B cell (primary cell): ENCODE measurements at regions not wholly inside any gene's neighbourhood (a gene's known extent, or its start where the extent isn't known, plus 50 kb on each side); places are given as distances from the start of the nearest gene placed in this dataset.

Experiments
- ATAC-seq: fragments of 200-7000 bp; cut with Tn5 transposase; one replicate; pipeline ENCODE4 v1.10.0; 2021; ENCODE audit warnings: low read depth, mild to moderate bottlenecking, moderate number of reproducible peaks, moderate library complexity
- CTCF ChIA-PET: fragments of 350-600 bp; sonication (Branson Sonifier 250); formaldehyde crosslinking; loops from one replicate; lab custom pipeline; 2021; ENCODE audit warnings: antibody characterized with exemption, inconsistent platforms; lab: Charles Lee
- POLR2A ChIA-PET: fragments of 350-600 bp; sonication (Branson Sonifier 250); formaldehyde crosslinking; loops from one replicate; lab custom pipeline; 2021; ENCODE audit warnings: antibody characterized with exemption; lab: Charles Lee
- DNase-seq: peaks from one replicate; pipeline ENCODE4 v3.0.0; 2013
- H2AFZ ChIP-seq: 2 replicates; pipeline ENCODE4 v1.6.1; 2012; ENCODE audit warnings: mild to moderate bottlenecking, low read depth, low read length; ENCODE audit not compliant: insufficient read depth, poor library complexity, severe bottlenecking
- H3K27ac ChIP-seq, 2 donors: 1 replicate in 1 of 2; 2 replicates in 1 of 2; pipeline ENCODE4 v1.5.1; 2012 to 2013; ENCODE audit warnings: low read length in 2 of 2, mild to moderate bottlenecking in 2 of 2, moderate library complexity in 1 of 2
- H3K27me3 ChIP-seq, 4 experiments: fragments of 200-600 bp in 1 of 4; sonication (generic) in 1 of 4; replicated peaks in 1 of 4; 1 replicate in 2 of 4; 2 replicates in 2 of 4; pipeline versions ENCODE4 v1.6.1 to v1.7.0; 2013 to 2016; ENCODE audit warnings: low read length in 3 of 4, mild to moderate bottlenecking in 2 of 4, mixed read lengths in 1 of 4, moderate library complexity in 1 of 4; ENCODE audit not compliant: insufficient read depth in 4 of 4, control insufficient read depth in 3 of 4; ENCODE audit errors: control extremely low read depth in 1 of 4
- H3K36me3 ChIP-seq, 2 experiments: replicated peaks in 1 of 2; 1 replicate in 1 of 2; 2 replicates in 1 of 2; pipeline versions ENCODE4 v1.6.1 to v1.7.1; 2013; ENCODE audit warnings: low read length in 1 of 2; ENCODE audit not compliant: insufficient read depth in 2 of 2, control insufficient read depth in 1 of 2; ENCODE audit errors: control extremely low read depth in 1 of 2, extremely low read depth in 1 of 2
- H3K4me1 ChIP-seq, 2 donors: fragments of 200-600 bp in 1 of 2; sonication (generic) in 1 of 2; 1 replicate in 1 of 2; 2 replicates in 1 of 2; pipeline versions ENCODE4 v1.5.1 to v1.6.1; 2013 to 2017; ENCODE audit warnings: low read length in 2 of 2; ENCODE audit not compliant: control insufficient read depth in 2 of 2, insufficient read depth in 2 of 2
- H3K4me2 ChIP-seq: replicated peaks from 2 replicates; pipeline ENCODE3; 2012; ENCODE audit warnings: mild to moderate bottlenecking, low read depth, low read length; ENCODE audit not compliant: poor library complexity, severe bottlenecking
- H3K4me3 ChIP-seq, 5 experiments: fragments of 200-600 bp in 1 of 5; sonication (generic) in 1 of 5; 1 replicate in 3 of 5; 2 replicates in 2 of 5; pipeline versions ENCODE4 v1.5.1 to v1.7.0; 2011 to 2016; ENCODE audit warnings: low read length in 4 of 5, mild to moderate bottlenecking in 4 of 5, low read depth in 2 of 5, control low read depth in 1 of 5, moderate library complexity in 1 of 5; ENCODE audit not compliant: insufficient read depth in 1 of 5; ENCODE audit errors: control extremely low read depth in 1 of 5, extremely low read depth in 1 of 5
- H3K79me2 ChIP-seq: fragments of 200-600 bp; sonication (generic); one replicate; pipeline ENCODE4 v1.6.0; 2016; ENCODE audit warnings: low read length; ENCODE audit not compliant: control insufficient read depth, insufficient read depth
- H3K9ac ChIP-seq: fragments of 200-600 bp; sonication (generic); 2 replicates; pipeline ENCODE4 v1.6.1; 2017; ENCODE audit warnings: mild to moderate bottlenecking, low read length, moderate library complexity
- H3K9me3 ChIP-seq, 3 donors: one replicate each; pipeline versions ENCODE4 v1.6.1 to v1.7.1; 2013; ENCODE audit warnings: low read length in 2 of 3; ENCODE audit not compliant: control insufficient read depth in 2 of 3, insufficient read depth in 1 of 3; ENCODE audit errors: control extremely low read depth in 1 of 3
- H4K20me1 ChIP-seq: 2 replicates; pipeline ENCODE4 v1.6.0; 2012; ENCODE audit warnings: mild to moderate bottlenecking, low read length; ENCODE audit not compliant: insufficient read depth, control insufficient read depth, poor library complexity, severe bottlenecking
- H3K27ac Mint-ChIP-seq: one replicate; pipeline ENCODE4 v1.8.0; 2021; ENCODE audit warnings: mixed read lengths
- H3K27me3 Mint-ChIP-seq: one replicate; pipeline ENCODE4 v1.8.0; 2021; ENCODE audit warnings: mixed read lengths
- H3K4me1 Mint-ChIP-seq: one replicate; pipeline ENCODE4 v1.8.0; 2021; ENCODE audit warnings: mixed read lengths
- H3K4me3 Mint-ChIP-seq: one replicate; pipeline ENCODE4 v1.8.0; 2021; ENCODE audit warnings: mixed read lengths
- H3K9me3 Mint-ChIP-seq: one replicate; pipeline ENCODE4 v1.8.0; 2022; ENCODE audit warnings: mixed read lengths; ENCODE audit not compliant: insufficient read depth
- EZH2 ChIP-seq: IDR thresholded peaks from 2 replicates; pipeline ENCODE4 v1.6.1; 2012; ENCODE audit warnings: borderline replicate concordance, low read depth, mild to moderate bottlenecking, moderate library complexity, low read length; ENCODE audit not compliant: insufficient read depth, poor library complexity, severe bottlenecking
- WGBS: methylation state at CpG from one replicate; pipeline ENCODE4 v1.1.5; 2013; ENCODE audit warnings: missing lambda C conversion rate; ENCODE audit not compliant: insufficient coverage; 5-methylcytosine and 5-hydroxymethylcytosine counted together
- intact Hi-C: fragments of 100-400 bp; cut with micrococcal nuclease; formaldehyde crosslinking; loops from one replicate; pipeline ENCODE4 v1.10.0; 2022
- TF ChIP-seq, protein P1 (sequence below): fragments of 200-600 bp; IDR thresholded peaks from one replicate; pipeline ENCODE4 v1.8.0; 2022; ENCODE audit warnings: antibody characterized with exemption, mild to moderate bottlenecking

DNA sequence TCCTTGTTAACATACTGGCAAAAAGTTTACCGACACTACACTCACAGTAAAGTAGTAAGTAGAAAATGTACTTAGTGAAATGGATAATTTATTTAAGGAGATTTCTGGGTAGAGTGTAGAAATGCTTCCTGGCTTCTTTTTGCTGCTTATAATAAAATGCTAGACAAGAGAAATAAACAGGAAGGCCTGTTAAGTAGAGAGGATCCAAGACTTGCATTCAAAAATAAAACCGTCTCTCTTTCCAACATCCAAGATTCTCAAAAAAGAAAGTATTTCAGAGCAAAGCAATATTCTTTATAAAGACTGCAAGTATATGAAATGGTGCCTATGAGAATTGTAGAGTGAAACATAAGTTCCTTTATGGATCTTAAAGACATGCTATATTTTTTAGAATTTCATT is 77.0 kb upstream of the CNTN6 start:
- Histone ChIP-seq H3K79me2 (no peaks in the 10 kb centered on the region), H3K4me3 (no peak overlapping the region), H3K36me3 (no peaks in the 10 kb centered on the region), H4K20me1 (no peaks in the 10 kb centered on the region), H3K9ac (no peak overlapping the region), H3K4me2 (no peak overlapping the region), H3K27ac (no peak overlapping the region), H2AFZ (no peak overlapping the region), H3K4me1 (no peaks in the 10 kb centered on the region), H3K9me3 (peaks cover 0 to 2% (median 0%) of the 10 kb centered on the region in 3 donors), H3K27me3 (no peaks in the 10 kb centered on the region)
- Mint-ChIP-seq H3K4me1 (no peaks in the 10 kb centered on the region), H3K4me3 (no peak overlapping the region), H3K27me3 (no peaks in the 10 kb centered on the region), H3K9me3 (peaks cover 3% of the 10 kb centered on the region), H3K27ac (no peak overlapping the region)
- ChIA-PET CTCF (no interaction called here), POLR2A (no interaction called here)
- no peak for DNase-seq
- no peak for ATAC-seq
- no peak for TF ChIP-seq EZH2
- TF ChIP-seq, protein P1, sequence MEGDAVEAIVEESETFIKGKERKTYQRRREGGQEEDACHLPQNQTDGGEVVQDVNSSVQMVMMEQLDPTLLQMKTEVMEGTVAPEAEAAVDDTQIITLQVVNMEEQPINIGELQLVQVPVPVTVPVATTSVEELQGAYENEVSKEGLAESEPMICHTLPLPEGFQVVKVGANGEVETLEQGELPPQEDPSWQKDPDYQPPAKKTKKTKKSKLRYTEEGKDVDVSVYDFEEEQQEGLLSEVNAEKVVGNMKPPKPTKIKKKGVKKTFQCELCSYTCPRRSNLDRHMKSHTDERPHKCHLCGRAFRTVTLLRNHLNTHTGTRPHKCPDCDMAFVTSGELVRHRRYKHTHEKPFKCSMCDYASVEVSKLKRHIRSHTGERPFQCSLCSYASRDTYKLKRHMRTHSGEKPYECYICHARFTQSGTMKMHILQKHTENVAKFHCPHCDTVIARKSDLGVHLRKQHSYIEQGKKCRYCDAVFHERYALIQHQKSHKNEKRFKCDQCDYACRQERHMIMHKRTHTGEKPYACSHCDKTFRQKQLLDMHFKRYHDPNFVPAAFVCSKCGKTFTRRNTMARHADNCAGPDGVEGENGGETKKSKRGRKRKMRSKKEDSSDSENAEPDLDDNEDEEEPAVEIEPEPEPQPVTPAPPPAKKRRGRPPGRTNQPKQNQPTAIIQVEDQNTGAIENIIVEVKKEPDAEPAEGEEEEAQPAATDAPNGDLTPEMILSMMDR, result no peak
- intact Hi-C loops, result no loop called here
- WGBS, result no CpG with 5 or more reads among the region's 2 CpGs

- no peaks in the 10 kb centered on the region for H3K9me3 ChIP-seq
- Mint-ChIP-seq H3K27me3 (no peaks in the 10 kb centered on the region), H3K27ac (no peak overlapping the region), H3K9me3 (peaks cover 3% of the 10 kb centered on the region), H3K4me3 (no peak overlapping the region), H3K4me1 (no peaks in the 10 kb centered on the region)
- no peak overlapping the region for H3K27ac ChIP-seq
- DNase-seq (no peak), ATAC-seq (no peak)
- TF ChIP-seq, protein P1, result no peak
- TF ChIP-seq EZH2, result no peak
- no peaks in the 10 kb centered on the region for H4K20me1 ChIP-seq
- no peaks in the 10 kb centered on the region for H3K27me3 ChIP-seq
- H3K4me3 ChIP-seq, result no peak overlapping the region
- no peaks in the 10 kb centered on the region for H3K4me1 ChIP-seq
- POLR2A ChIA-PET, result no interaction called here
- CTCF ChIA-PET, result no interaction called here
- no peak overlapping the region for H2AFZ ChIP-seq
- intact Hi-C loops, result no loop called here
- H3K36me3 ChIP-seq, result no peaks in the 10 kb centered on the region
- H3K79me2 ChIP-seq, result no peaks in the 10 kb centered on the region
- H3K4me2 ChIP-seq, result no peak overlapping the region
- no peak overlapping the region for H3K9ac ChIP-seq
Measured at GRCh38 chr3:1017870-1018269, 75.0 kb upstream of the CNTN6 start.
